ENCODE measurements at regions not wholly inside any gene's neighbourhood (a gene's known extent, or its start where the extent isn't known, plus 50 kb on each side); places are given as distances from the start of the nearest gene placed in this dataset.
"Not testable (repeated sequence)": the region's sequence is repeated elsewhere in the genome, so short reads cannot be mapped to it uniquely, and the experiment has no call there.

DNA sequence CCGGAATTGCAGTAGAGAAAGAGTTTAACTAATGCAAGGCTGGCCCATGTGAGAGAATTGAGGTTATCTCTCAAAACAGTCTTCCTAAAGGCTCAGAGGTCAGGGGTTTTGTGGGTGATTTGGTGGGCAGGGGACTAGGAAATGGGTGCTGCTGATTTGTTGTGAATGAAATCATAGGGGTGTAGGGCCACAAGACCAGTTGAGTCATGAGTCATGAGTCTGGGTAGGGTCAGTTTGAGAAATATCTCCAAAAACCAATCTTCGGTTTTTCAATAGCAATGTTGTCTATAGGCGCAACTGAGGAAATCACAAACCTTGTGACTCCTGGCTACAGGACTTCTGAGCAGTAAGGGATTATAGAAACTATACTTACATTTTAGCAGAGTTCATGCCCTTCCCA lies 460.0 kb upstream of the NRP1 start:
- DNase-seq (ENCODE audit: low read depth in 2 of 3, low spot score in 2 of 3) = no peak

DNA sequence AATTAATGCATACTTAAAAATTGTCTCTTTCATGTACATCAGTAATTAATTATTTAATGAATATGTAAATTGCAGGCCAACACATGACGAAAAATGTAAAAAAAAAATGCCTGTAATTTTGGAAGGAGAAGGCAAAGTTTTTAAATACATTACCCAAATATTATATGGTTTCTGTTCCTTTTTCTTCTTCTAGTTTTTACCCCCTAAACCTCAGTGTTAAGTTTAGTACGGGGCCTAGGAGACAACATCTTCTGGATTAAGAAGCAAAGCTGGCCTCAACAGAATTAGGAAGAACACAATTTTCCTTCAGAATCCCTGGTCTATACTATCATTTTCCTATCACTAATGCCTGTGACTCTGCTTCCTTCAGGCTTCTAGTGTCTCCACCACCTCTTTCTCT lies 459.3 kb upstream of the NRP1 start:
- DNase-seq (ENCODE audit: low read depth in 2 of 3, low spot score in 2 of 3) = no peak

- DNase-seq (ENCODE audit: low read depth in 2 of 3, low spot score in 2 of 3) = no peak
These were observed 456.8 kb upstream of the NRP1 start for GRCh38 chr10:33791272-33791660.

GRCh38 chr10:33790521-33791271 lies 456.2 kb upstream of the NRP1 start:
- no peak for DNase-seq (ENCODE audit: low read depth in 2 of 3, low spot score in 2 of 3)

GRCh38 chr10:33783557-33783956 lies 449.1 kb upstream of the NRP1 start:
- DNase-seq (ENCODE audit: low read depth in 2 of 3, low spot score in 2 of 3) = no peak

DNA sequence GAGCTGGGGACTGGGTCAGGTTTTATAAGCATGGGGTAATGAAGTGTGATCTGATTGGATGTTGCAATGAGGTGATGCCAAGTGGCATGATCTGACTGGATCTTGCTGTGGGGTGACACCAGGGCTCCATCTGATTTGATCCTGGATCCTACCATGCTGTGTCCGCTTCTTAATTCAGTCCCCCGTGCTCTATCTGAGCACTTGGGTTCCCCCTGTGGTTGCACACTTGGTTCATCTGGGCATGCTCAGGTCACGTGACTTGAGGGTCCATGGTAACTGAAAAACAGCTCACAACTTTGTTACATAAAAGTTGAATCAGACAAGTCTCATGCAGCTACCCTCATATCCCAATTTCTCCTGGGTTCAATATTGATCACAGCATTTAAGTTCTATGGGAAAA lies 448.6 kb upstream of the NRP1 start:
- no peak for DNase-seq (ENCODE audit: low read depth in 2 of 3, low spot score in 2 of 3)

DNA sequence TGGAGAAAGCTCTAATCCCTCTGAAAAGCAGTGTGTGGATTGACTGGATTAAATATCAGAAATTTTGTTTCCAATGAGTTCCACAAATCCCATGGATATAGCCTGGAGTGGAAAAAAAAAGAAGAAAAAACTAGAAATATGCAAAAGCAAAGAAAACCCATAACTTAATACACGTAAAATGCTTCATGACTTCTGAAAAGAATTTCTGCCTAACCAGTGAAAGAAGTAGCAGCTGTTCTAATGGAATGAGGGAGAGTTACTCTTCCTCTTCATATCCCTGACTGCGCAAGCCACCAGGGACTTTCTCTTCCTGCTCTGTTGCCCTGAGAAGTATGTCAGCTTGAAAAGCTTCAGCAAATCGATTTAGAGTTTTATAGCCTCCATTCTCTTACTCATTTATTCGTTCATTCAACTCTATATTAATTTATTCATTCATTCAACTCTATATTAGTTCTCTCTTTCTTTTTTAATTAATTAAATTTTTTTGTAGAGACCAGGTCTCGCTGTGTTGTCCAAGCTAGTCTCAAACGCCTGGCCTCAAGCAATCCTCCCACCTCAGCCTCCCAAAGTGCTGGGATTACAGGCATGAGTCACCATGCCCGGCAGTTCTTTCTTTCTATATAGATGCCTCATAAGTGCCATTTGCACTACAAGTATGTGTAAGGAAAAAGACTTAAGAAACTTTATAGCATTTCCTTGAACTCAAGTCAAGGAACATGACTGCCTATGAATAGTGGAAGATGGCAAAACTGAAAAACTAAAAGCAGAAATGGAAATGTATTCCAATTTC lies 447.3 kb upstream of the NRP1 start:
- DNase-seq (ENCODE audit: low read depth in 2 of 3, low spot score in 2 of 3) = no peak

GRCh38 chr10:33780961-33781360 lies 446.5 kb upstream of the NRP1 start:
- DNase-seq (ENCODE audit: low read depth in 2 of 3, low spot score in 2 of 3) = no peak

DNA sequence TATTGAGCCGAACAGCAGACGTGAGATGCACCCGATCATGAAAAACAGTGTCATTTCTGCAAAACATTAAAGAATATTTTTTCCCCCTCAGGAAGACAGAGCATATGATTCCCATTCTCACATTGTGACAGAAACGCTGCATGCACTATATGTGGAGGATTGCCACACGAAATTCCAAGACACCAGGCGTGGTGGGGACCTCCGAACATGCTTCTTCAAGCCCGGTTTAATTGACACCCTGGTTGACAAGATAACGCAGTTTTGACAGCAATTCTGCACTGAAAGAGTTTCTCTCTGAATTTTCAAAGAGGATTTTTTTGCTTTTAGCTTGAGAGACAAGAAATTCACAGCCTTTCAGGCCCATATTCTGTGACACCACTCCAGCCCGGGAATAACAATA lies 442.8 kb upstream of the NRP1 start:
- no peak for DNase-seq (ENCODE audit: low read depth in 2 of 3, low spot score in 2 of 3)

DNA sequence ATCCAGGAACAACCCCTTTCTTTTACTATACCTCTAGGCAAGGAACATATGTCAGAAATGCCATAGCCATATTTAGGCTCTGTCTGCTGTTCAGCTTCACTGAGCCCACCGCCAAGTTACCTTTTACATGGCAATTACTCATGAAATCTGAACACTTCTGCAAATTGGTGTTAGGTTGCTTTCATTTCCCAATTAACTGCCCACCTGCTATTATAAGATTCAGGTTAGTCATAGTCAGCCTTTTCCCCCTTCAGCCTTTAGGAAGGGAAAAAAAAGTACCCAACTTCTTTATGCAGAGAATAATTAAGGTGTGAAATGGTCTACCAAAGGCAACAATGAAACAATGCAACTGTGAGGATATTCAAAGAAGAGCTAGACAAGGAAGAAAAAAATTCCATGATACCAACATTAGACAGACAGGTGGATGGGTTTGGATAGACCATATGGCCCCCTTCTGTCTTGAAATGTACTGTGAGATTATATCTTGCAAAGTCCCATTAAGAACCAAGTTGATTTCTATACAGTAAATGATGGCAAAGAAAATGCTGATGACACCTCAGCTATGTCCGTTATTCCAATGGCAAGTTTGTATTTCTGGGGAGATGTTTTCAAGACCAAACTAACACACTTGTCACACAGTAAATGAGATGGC lies 442.1 kb upstream of the NRP1 start:
- DNase-seq (ENCODE audit: low read depth in 2 of 3, low spot score in 2 of 3) = no peak

GRCh38 chr10:33774857-33775256 lies 440.4 kb upstream of the NRP1 start:
- DNase-seq (ENCODE audit: low read depth in 2 of 3, low spot score in 2 of 3) = no peak

- DNase-seq (ENCODE audit: low read depth in 2 of 3, low spot score in 2 of 3) = no peak
These were observed 439.5 kb upstream of the NRP1 start for GRCh38 chr10:33773886-33774480.

DNA sequence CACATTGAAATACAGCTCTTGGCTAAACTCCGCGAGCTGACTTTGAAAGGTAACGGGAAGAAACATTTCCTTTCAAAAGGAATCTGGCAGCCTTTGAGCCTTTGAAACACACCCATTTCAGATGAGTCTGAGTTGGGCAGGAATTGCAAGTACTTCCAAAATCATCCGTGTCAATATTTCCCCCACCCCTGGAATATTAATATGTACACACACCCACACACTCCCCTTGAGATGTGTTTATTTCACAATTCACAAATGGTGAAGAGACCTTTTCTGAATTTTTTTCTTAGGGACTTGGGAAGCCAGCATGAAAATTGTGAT lies 438.7 kb upstream of the NRP1 start:
- DNase-seq (ENCODE audit: low read depth in 2 of 3, low spot score in 2 of 3) = no peak

GRCh38 chr10:33772370-33773252 lies 438.1 kb upstream of the NRP1 start:
- no peak for DNase-seq (ENCODE audit: low read depth in 2 of 3, low spot score in 2 of 3)

DNA sequence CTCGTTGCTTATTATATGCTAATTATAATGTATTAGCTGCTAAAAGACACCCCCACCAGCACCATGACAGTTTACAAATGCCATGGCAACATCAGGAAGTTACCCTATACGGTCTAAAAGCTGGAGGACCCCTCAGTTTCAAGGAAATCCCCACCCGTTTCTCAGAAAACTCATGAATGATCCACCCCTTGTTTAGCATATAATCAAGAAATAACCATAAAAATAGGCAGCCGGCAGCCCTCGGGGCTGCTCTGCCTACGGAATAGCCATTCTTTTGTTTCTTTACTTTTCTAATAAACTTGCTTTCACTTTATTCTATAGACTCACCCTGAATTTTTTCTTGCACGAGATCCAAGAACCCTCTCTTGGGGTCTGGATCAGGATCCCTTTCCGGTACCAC lies 437.4 kb upstream of the NRP1 start:
- DNase-seq (ENCODE audit: low read depth in 2 of 3, low spot score in 2 of 3) = not testable (repeated sequence)

- no peak for DNase-seq (ENCODE audit: low read depth in 2 of 3, low spot score in 2 of 3)
These were observed 430.3 kb upstream of the NRP1 start for GRCh38 chr10:33764694-33765185.

GRCh38 chr10:33760056-33760943 lies 425.8 kb upstream of the NRP1 start:
- no peak for DNase-seq (ENCODE audit: low read depth in 2 of 3, low spot score in 2 of 3)

GRCh38 chr10:33759191-33759590 lies 424.7 kb upstream of the NRP1 start:
- DNase-seq (ENCODE audit: low read depth in 2 of 3, low spot score in 2 of 3) = no peak

DNA sequence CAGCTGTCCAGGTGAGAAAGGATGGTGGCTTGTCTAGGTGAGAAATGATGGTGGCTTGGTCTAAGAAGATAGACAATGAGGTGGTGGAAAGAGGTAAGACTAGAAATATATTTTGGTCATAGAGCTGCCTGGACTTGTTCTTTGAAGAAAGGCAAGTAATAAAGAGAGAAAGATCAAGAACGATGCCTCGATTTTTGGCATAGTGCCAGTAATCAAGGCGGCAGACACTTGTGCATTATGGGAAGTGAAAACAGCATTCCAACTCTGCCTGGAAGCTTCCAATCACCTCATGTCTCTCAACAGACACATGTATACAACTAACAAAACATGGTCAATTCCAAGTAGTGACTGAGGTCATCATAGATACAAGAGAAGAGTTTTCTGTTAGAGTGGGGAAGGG lies 423.8 kb upstream of the NRP1 start:
- DNase-seq (ENCODE audit: low read depth in 2 of 3, low spot score in 2 of 3) = no peak

DNA sequence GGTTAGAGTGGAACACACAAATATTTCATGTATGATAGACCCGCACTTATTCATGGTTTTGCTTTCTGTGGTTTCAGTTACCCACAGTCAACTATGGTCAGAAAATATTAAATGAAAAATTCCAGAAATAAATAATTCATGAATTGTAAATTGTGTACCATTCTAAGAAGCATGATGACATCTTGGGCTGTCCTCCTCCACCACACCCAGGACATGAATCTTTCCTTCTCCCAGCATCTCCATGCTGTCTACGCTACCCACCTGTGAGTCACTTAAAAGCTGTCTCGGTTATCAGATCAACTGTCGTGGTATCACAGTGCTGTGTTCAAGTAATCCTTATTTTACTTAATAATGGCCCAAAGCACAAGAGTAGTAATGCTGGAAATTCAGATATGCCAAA lies 419.6 kb upstream of the NRP1 start:
- DNase-seq (ENCODE audit: low read depth in 2 of 3, low spot score in 2 of 3) = no peak
